Fibroblast of lung (primary cell): ENCODE measurements at regions not wholly inside any gene's neighbourhood (a gene's known extent, or its start where the extent isn't known, plus 50 kb on each side); places are given as distances from the start of the nearest gene placed in this dataset.
A peak's percentile ranks its signal among the peaks of the same experiment; 100 is the strongest.

Experiments
- DNase-seq, 2 donors: peaks; one replicate each; pipeline versions ENCODE4 v3.0.0 to v3.0.0-alpha.2; 2010; ENCODE audit warnings: low read depth in 2 of 2
- H2AFZ ChIP-seq: 2 replicates; pipeline ENCODE4 v1.5.1; 2012; ENCODE audit warnings: low read length, control low read depth, inconsistent platforms
- H3K27ac ChIP-seq: 2 replicates; pipeline ENCODE4 v1.5.1; 2011; ENCODE audit warnings: low read length, control low read depth; ENCODE audit not compliant: insufficient read depth
- H3K27me3 ChIP-seq: 2 replicates; pipeline ENCODE4 v1.5.1; 2011; ENCODE audit warnings: mild to moderate bottlenecking, low read length; ENCODE audit not compliant: control insufficient read depth, insufficient read depth
- H3K36me3 ChIP-seq: 2 replicates; pipeline ENCODE4 v1.5.1; 2011; ENCODE audit warnings: low read length; ENCODE audit not compliant: control insufficient read depth, insufficient read depth
- H3K4me1 ChIP-seq: 2 replicates; pipeline ENCODE4 v1.5.1; 2011; ENCODE audit warnings: low read length; ENCODE audit not compliant: control insufficient read depth, insufficient read depth; ENCODE audit errors: extremely low read depth
- H3K4me2 ChIP-seq: 2 replicates; pipeline ENCODE4 v1.5.1; 2011; ENCODE audit warnings: low read length, control low read depth; ENCODE audit not compliant: insufficient read depth; ENCODE audit errors: extremely low read depth
- H3K4me3 ChIP-seq, 4 experiments: fragments of 200-600 bp in 1 of 4; sonication (generic) in 1 of 4; replicated peaks in 1 of 4; 2 replicates each; pipeline ENCODE4 v1.5.1; 2011 to 2016; ENCODE audit warnings: low read length in 4 of 4, low read depth in 3 of 4, mild to moderate bottlenecking in 3 of 4, control low read depth in 2 of 4, inconsistent platforms in 1 of 4, mixed read lengths in 1 of 4; ENCODE audit not compliant: insufficient read depth in 1 of 4; ENCODE audit errors: control extremely low read depth in 1 of 4
- H3K79me2 ChIP-seq: 2 replicates; pipeline ENCODE4 v1.5.1; 2012; ENCODE audit warnings: mild to moderate bottlenecking, low read length, inconsistent platforms; ENCODE audit not compliant: control insufficient read depth, insufficient read depth
- H3K9ac ChIP-seq: 2 replicates; pipeline ENCODE4 v1.5.1; 2011; ENCODE audit warnings: mild to moderate bottlenecking, low read length, control low read depth; ENCODE audit not compliant: insufficient read depth
- H3K9me3 ChIP-seq: 2 replicates; pipeline ENCODE4 v1.5.1; 2012; ENCODE audit warnings: low read depth, low read length; ENCODE audit not compliant: control insufficient read depth, insufficient read depth
- H4K20me1 ChIP-seq: 2 replicates; pipeline ENCODE4 v1.5.1; 2011; ENCODE audit warnings: low read length; ENCODE audit not compliant: control insufficient read depth, insufficient read depth; ENCODE audit errors: extremely low read depth
- CTCF ChIP-seq, 2 donors: IDR thresholded peaks in 1 of 2; conservative IDR thresholded peaks in 1 of 2; 1 replicate in 1 of 2; 2 replicates in 1 of 2; pipeline ENCODE4 v1.5.1; 2011 to 2012; ENCODE audit warnings: low read length in 2 of 2, control low read depth in 1 of 2, inconsistent platforms in 1 of 2, low read depth in 1 of 2, mild to moderate bottlenecking in 1 of 2
- EZH2 ChIP-seq: IDR thresholded peaks from 2 replicates; pipeline ENCODE4 v1.5.1; 2012; ENCODE audit warnings: low read length, control low read depth, mild to moderate bottlenecking; ENCODE audit errors: missing control alignments

GRCh38 chr5:38686658-38687057, 130.2 kb upstream of the LIFR start:
- H3K36me3 ChIP-seq: no peaks in the 10 kb centered on the region
- H3K9ac ChIP-seq: no peak overlapping the region
- no peaks in the 10 kb centered on the region for H4K20me1 ChIP-seq
- H3K4me2 ChIP-seq: no peak overlapping the region
- no peaks in the 10 kb centered on the region for H3K4me1 ChIP-seq
- TF ChIP-seq EZH2: no peak
- no peak for TF ChIP-seq CTCF (conservative IDR thresholded peaks at IDR 0.05 in 1 of 2, IDR thresholded peaks at IDR 0.05 in 1 of 2; ENCODE audit: low read depth in 1 of 2, low read length in 2 of 2)
- H3K27ac ChIP-seq: no peak overlapping the region
- no peaks in the 10 kb centered on the region for H3K9me3 ChIP-seq
- DNase-seq: no peak
- no peak overlapping the region for H2AFZ ChIP-seq
- H3K79me2 ChIP-seq: no peaks in the 10 kb centered on the region
- peaks cover 7% of the 10 kb centered on the region for H3K27me3 ChIP-seq
- no peak overlapping the region for H3K4me3 ChIP-seq

GRCh38 chr5:38692346-38692745, 135.9 kb upstream of the LIFR start:
- Histone ChIP-seq H3K4me2 (no peak overlapping the region), H3K9me3 (no peaks in the 10 kb centered on the region), H3K27ac (no peak overlapping the region), H3K79me2 (no peaks in the 10 kb centered on the region), H2AFZ (no peak overlapping the region), H3K27me3 (peaks cover 7% of the 10 kb centered on the region), H3K4me3 (no peak overlapping the region), H4K20me1 (no peaks in the 10 kb centered on the region), H3K36me3 (no peaks in the 10 kb centered on the region), H3K4me1 (no peaks in the 10 kb centered on the region), H3K9ac (no peak overlapping the region)
- no peak for TF ChIP-seq EZH2
- TF ChIP-seq CTCF (conservative IDR thresholded peaks at IDR 0.05 in 1 of 2, IDR thresholded peaks at IDR 0.05 in 1 of 2; ENCODE audit: low read depth in 1 of 2, low read length in 2 of 2): no peak
- DNase-seq: peak in 1 of 2 donors; percentile 16

- no peak for DNase-seq
- H2AFZ ChIP-seq: no peak overlapping the region
- H3K36me3 ChIP-seq: no peaks in the 10 kb centered on the region
- no peaks in the 10 kb centered on the region for H3K4me1 ChIP-seq
- no peak overlapping the region for H3K4me2 ChIP-seq
- H3K9me3 ChIP-seq: no peaks in the 10 kb centered on the region
- peaks cover 7% of the 10 kb centered on the region for H3K27me3 ChIP-seq
- no peak for TF ChIP-seq CTCF (conservative IDR thresholded peaks at IDR 0.05 in 1 of 2, IDR thresholded peaks at IDR 0.05 in 1 of 2; ENCODE audit: low read depth in 1 of 2, low read length in 2 of 2)
- TF ChIP-seq EZH2: no peak
- H3K9ac ChIP-seq: no peak overlapping the region
- H3K79me2 ChIP-seq: no peaks in the 10 kb centered on the region
- no peaks in the 10 kb centered on the region for H4K20me1 ChIP-seq
- H3K27ac ChIP-seq: no peak overlapping the region
- no peak overlapping the region for H3K4me3 ChIP-seq
Observed at GRCh38 chr5:38692781-38693527, 136.5 kb upstream of the LIFR start.
